K562 (cell line): ENCODE measurements at regions not wholly inside any gene's neighbourhood (a gene's known extent, or its start where the extent isn't known, plus 50 kb on each side); places are given as distances from the start of the nearest gene placed in this dataset.
A peak's percentile ranks its signal among the peaks of the same experiment; 100 is the strongest.

Experiments used
- BACH1 ChIP-seq: fragments of 200-800 bp; sonication (Bioruptor generic); IDR thresholded peaks from 2 replicates; pipeline ENCODE4 v1.6.1; 2016; ENCODE audit warnings: missing genetic modification characterization, missing compliant biosample characterization
- COPS2 ChIP-seq: fragments of 450-650 bp; conservative IDR thresholded peaks from 2 replicates; pipeline ENCODE4 v1.6.1; 2016; ENCODE audit warnings: mild to moderate bottlenecking, moderate library complexity
- ETV1 ChIP-seq: fragments of 450-650 bp; conservative IDR thresholded peaks from 2 replicates; pipeline ENCODE4 v1.6.1; 2016; ENCODE audit warnings: missing genetic modification characterization, control low read depth, low read depth, missing compliant biosample characterization
- ETV6 ChIP-seq, 3 experiments: fragments of 150-350 bp in 1 of 3; sonication (generic) in 1 of 3; formaldehyde crosslinking in 1 of 3; IDR thresholded peaks; 2 replicates each; pipeline versions ENCODE4 v1.6.1 to v1.8.0; 2014 to 2022; ENCODE audit warnings: borderline replicate concordance in 2 of 3, low read depth in 2 of 3, antibody characterized with exemption in 1 of 3, low read length in 1 of 3, mild to moderate bottlenecking in 1 of 3, missing genetic modification reagents in 1 of 3
- HMG20B ChIP-seq: fragments of 250-450 bp; sonication (Bioruptor Pico); IDR thresholded peaks from 2 replicates; pipeline ENCODE4 v1.5.0; 2021; ENCODE audit warnings: mild to moderate bottlenecking
- MED1 ChIP-seq: sonication (generic); formaldehyde crosslinking; IDR thresholded peaks from 2 replicates; pipeline ENCODE4 v1.8.1; 2023; ENCODE audit warnings: missing genetic modification reagents, borderline replicate concordance
- POLR3A ChIP-seq: IDR thresholded peaks from 2 replicates; pipeline ENCODE4 v1.6.1; 2011; ENCODE audit warnings: borderline replicate concordance, mild to moderate bottlenecking, moderate library complexity; ENCODE audit not compliant: insufficient read length, insufficient read depth; ENCODE audit errors: extremely low read depth
- TAF1 ChIP-seq: IDR thresholded peaks from 2 replicates; pipeline ENCODE4 v1.6.1; 2011; ENCODE audit warnings: mild to moderate bottlenecking, low read length, moderate library complexity; ENCODE audit not compliant: insufficient read depth, control insufficient read depth, severe bottlenecking; ENCODE audit errors: extremely low read depth
- TEAD4 ChIP-seq, 2 experiments: sonication (generic) in 1 of 2; formaldehyde crosslinking in 1 of 2; IDR thresholded peaks; 2 replicates each; pipeline versions ENCODE4 v1.6.1 to v1.8.0; 2012 to 2022; ENCODE audit warnings: borderline replicate concordance in 1 of 2, inconsistent platforms in 1 of 2, low read length in 1 of 2, mild to moderate bottlenecking in 1 of 2, missing genetic modification reagents in 1 of 2
- WHSC1 ChIP-seq: IDR thresholded peaks from one replicate; pipeline ENCODE4 v1.6.1; 2012; ENCODE audit warnings: low read length, control low read depth, inconsistent platforms
- ZNF134 ChIP-seq: fragments of 250-450 bp; sonication (Bioruptor Pico); conservative IDR thresholded peaks from 2 replicates; pipeline ENCODE4 v1.4.0; 2020
- ZNF274 ChIP-seq: IDR thresholded peaks from 2 replicates; pipeline ENCODE4 v1.6.1; 2011; ENCODE audit warnings: low read depth, mild to moderate bottlenecking, low read length, moderate library complexity, borderline replicate concordance
- ZNF696 ChIP-seq: fragments of 250-450 bp; sonication (Bioruptor Pico); conservative IDR thresholded peaks from 2 replicates; pipeline ENCODE4 v1.4.0; 2020; ENCODE audit warnings: mild to moderate bottlenecking, moderate library complexity
- TF ChIP-seq, protein P1 (sequence below): fragments of 450-650 bp; IDR thresholded peaks from 2 replicates; pipeline ENCODE4 v1.6.1; 2016; ENCODE audit warnings: mild to moderate bottlenecking, moderate library complexity

- peak; percentile 57 for TF ChIP-seq TEAD4 (IDR thresholded peaks at IDR 0.05; ENCODE audit: low read length)
- TF ChIP-seq TEAD4 (CRISPR knock-in tag; IDR thresholded peaks at IDR 0.05; ENCODE audit: borderline replicate concordance), result no peak
- TF ChIP-seq ETV1 (tag), result no peak
- TF ChIP-seq HMG20B (CRISPR knock-in tag), result no peak
- TF ChIP-seq ZNF134 (CRISPR knock-in tag), result no peak
- TF ChIP-seq, protein P1, sequence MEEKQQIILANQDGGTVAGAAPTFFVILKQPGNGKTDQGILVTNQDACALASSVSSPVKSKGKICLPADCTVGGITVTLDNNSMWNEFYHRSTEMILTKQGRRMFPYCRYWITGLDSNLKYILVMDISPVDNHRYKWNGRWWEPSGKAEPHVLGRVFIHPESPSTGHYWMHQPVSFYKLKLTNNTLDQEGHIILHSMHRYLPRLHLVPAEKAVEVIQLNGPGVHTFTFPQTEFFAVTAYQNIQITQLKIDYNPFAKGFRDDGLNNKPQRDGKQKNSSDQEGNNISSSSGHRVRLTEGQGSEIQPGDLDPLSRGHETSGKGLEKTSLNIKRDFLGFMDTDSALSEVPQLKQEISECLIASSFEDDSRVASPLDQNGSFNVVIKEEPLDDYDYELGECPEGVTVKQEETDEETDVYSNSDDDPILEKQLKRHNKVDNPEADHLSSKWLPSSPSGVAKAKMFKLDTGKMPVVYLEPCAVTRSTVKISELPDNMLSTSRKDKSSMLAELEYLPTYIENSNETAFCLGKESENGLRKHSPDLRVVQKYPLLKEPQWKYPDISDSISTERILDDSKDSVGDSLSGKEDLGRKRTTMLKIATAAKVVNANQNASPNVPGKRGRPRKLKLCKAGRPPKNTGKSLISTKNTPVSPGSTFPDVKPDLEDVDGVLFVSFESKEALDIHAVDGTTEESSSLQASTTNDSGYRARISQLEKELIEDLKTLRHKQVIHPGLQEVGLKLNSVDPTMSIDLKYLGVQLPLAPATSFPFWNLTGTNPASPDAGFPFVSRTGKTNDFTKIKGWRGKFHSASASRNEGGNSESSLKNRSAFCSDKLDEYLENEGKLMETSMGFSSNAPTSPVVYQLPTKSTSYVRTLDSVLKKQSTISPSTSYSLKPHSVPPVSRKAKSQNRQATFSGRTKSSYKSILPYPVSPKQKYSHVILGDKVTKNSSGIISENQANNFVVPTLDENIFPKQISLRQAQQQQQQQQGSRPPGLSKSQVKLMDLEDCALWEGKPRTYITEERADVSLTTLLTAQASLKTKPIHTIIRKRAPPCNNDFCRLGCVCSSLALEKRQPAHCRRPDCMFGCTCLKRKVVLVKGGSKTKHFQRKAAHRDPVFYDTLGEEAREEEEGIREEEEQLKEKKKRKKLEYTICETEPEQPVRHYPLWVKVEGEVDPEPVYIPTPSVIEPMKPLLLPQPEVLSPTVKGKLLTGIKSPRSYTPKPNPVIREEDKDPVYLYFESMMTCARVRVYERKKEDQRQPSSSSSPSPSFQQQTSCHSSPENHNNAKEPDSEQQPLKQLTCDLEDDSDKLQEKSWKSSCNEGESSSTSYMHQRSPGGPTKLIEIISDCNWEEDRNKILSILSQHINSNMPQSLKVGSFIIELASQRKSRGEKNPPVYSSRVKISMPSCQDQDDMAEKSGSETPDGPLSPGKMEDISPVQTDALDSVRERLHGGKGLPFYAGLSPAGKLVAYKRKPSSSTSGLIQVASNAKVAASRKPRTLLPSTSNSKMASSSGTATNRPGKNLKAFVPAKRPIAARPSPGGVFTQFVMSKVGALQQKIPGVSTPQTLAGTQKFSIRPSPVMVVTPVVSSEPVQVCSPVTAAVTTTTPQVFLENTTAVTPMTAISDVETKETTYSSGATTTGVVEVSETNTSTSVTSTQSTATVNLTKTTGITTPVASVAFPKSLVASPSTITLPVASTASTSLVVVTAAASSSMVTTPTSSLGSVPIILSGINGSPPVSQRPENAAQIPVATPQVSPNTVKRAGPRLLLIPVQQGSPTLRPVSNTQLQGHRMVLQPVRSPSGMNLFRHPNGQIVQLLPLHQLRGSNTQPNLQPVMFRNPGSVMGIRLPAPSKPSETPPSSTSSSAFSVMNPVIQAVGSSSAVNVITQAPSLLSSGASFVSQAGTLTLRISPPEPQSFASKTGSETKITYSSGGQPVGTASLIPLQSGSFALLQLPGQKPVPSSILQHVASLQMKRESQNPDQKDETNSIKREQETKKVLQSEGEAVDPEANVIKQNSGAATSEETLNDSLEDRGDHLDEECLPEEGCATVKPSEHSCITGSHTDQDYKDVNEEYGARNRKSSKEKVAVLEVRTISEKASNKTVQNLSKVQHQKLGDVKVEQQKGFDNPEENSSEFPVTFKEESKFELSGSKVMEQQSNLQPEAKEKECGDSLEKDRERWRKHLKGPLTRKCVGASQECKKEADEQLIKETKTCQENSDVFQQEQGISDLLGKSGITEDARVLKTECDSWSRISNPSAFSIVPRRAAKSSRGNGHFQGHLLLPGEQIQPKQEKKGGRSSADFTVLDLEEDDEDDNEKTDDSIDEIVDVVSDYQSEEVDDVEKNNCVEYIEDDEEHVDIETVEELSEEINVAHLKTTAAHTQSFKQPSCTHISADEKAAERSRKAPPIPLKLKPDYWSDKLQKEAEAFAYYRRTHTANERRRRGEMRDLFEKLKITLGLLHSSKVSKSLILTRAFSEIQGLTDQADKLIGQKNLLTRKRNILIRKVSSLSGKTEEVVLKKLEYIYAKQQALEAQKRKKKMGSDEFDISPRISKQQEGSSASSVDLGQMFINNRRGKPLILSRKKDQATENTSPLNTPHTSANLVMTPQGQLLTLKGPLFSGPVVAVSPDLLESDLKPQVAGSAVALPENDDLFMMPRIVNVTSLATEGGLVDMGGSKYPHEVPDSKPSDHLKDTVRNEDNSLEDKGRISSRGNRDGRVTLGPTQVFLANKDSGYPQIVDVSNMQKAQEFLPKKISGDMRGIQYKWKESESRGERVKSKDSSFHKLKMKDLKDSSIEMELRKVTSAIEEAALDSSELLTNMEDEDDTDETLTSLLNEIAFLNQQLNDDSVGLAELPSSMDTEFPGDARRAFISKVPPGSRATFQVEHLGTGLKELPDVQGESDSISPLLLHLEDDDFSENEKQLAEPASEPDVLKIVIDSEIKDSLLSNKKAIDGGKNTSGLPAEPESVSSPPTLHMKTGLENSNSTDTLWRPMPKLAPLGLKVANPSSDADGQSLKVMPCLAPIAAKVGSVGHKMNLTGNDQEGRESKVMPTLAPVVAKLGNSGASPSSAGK, result 0 out of 2 replicates have a peak, but pooled peaks have one; percentile 26
- no peak for TF ChIP-seq ZNF696 (CRISPR knock-in tag)
- TF ChIP-seq WHSC1, result no peak
- no peak for TF ChIP-seq MED1
- TF ChIP-seq BACH1 (tag), result no peak
- no peak for TF ChIP-seq ETV6 (IDR thresholded peaks at IDR 0.05; ENCODE audit: borderline replicate concordance in 1 of 2, low read depth in 2 of 2, low read length in 1 of 2)
- TF ChIP-seq ETV6 (CRISPR knock-in tag; IDR thresholded peaks at IDR 0.05; ENCODE audit: borderline replicate concordance), result no peak
- no peak for TF ChIP-seq COPS2
- TF ChIP-seq POLR3A, result no peak
- TF ChIP-seq ZNF274, result no peak
- no peak for TF ChIP-seq TAF1
Observed at GRCh38 chr6:14477559-14477958, 360.0 kb downstream of the CD83 start (continued).
